GM19324 (cell line): ENCODE measurements at regions not wholly inside any gene's neighbourhood (a gene's known extent, or its start where the extent isn't known, plus 50 kb on each side); places are given as distances from the start of the nearest gene placed in this dataset.

ENCODE experiments used
- ATAC-seq: cut with Tn5 transposase; IDR thresholded peaks from one replicate; pipeline ENCODE4 v1.9.1; 2021; ENCODE audit warnings: mild to moderate bottlenecking, moderate library complexity; ENCODE audit not compliant: unreplicated experiment, low FRiP score

DNA sequence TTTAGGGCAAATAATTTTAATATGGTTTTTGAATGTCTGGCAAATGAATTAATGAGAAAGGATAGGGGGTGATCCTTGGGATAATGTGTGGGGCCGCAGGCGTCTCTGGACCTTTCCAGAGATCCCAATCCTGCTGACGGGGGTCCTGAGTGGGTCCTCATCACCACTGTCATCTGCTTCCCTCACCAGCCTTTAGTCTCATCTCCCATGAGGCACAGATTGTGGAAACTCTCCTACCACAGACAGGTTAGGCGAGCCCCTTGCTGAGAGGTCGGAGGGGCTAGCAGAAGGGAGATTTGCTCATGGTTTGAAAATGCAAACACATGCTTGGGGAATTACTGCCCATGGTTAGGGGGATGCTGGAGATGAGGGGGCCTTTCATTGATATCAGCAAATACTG, 484.6 kb downstream of the RPS24 start:
- ATAC-seq, result no peak

GRCh38 chr10:78520737-78521430, 487.2 kb downstream of the RPS24 start:
- ATAC-seq, result no peak

DNA sequence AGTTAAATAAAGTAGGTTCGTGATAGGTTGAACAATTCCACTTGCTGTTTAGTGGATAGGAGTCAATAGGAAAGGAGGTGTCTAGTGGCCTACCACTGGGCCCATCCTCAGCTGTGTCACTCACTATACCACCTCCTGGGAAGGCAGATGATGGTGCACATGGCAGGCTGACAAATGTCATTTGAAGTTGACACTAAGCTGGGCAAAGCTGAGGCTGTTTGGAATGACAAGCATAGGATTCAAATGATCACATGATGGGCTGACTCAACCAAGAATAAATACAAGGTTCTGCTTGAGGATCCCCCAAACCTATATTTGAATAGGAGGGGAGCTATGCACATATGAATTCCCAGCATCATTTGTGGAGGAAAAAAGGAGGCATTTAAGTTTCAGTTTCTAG, 489.8 kb downstream of the RPS24 start:
- ATAC-seq, result no peak

GRCh38 chr10:78524342-78524741, 490.7 kb downstream of the RPS24 start:
- no peak for ATAC-seq

DNA sequence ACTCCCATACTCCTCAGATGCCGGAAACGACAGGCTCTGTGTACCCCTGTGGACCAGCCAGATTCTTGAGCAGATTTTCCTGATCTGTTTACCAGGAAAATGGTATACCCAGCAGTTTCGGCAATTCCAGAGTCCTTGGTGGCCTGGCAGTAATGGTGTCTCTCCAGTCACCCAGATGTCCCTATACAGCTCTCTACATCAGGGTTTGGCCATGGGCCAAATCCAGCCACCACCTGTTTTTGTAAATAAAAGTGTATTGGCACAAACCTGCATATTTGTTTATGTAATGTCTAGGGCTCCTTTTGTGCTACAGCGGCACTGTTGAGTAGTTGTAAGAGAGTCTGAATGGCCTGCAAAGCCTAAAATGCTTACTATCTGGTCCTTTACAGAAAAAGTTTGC, 491.3 kb downstream of the RPS24 start:
- ATAC-seq, result no peak

GRCh38 chr10:78526347-78526746, 492.7 kb downstream of the RPS24 start:
- ATAC-seq, result no peak

DNA sequence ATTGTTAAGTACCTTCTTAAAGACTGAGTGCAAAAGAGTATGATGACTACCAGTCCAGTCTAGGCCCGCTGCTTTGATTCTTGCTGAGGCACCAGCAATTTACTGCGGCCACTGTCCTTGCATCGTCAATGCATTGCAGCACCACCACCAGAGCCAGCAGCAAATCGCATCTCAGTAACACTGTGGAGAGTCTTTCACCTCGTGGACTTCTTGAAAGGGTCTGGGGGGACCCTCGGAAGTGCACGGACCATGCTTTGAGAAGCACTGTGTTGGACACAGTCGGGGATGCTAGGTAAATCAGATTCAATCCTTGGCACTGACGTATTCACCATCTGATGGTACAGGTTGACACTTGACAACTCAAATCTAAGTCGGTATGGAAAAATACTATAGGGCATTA, 493.6 kb downstream of the RPS24 start:
- ATAC-seq, result no peak

GRCh38 chr10:78528749-78529204, 495.1 kb downstream of the RPS24 start:
- ATAC-seq, result no peak

DNA sequence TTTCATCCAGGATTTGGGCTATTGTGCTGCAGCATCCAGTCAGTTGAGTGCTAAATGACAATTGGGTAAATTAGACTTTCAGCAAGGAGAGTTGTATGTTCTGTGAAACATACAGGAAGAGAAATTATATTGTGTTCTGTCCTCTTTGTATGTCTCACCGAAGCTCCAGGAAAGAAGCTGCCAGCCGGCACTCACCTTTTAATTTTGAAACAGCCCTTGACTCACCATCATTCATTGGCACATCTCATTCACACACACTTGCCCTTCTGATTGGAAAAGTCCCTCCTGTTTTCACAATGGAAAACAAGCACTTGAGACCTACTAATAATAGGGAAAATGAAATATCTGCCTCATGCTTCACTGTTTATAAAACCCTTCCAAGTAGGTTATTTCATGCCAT, 495.6 kb downstream of the RPS24 start:
- ATAC-seq, result no peak

DNA sequence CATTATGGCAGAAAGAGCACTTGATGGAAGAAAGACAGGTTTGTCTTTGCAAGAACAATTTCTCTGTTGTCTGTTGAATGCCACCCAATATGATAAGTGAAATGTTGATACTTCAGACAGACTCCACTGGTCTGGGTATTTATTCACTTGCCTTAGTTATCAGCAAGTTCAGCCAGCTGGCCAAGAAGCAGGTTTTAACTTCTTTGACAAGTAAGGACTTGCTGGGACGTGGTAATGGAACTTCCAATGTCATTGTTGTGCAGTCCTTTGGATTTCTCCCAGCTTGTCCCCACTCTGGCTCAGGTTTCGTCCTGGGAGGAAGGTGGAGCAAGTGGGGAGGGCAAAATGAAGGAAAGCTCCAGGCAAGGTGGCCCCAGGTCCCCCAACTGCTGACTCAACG, 497.4 kb downstream of the RPS24 start:
- ATAC-seq, result no peak

DNA sequence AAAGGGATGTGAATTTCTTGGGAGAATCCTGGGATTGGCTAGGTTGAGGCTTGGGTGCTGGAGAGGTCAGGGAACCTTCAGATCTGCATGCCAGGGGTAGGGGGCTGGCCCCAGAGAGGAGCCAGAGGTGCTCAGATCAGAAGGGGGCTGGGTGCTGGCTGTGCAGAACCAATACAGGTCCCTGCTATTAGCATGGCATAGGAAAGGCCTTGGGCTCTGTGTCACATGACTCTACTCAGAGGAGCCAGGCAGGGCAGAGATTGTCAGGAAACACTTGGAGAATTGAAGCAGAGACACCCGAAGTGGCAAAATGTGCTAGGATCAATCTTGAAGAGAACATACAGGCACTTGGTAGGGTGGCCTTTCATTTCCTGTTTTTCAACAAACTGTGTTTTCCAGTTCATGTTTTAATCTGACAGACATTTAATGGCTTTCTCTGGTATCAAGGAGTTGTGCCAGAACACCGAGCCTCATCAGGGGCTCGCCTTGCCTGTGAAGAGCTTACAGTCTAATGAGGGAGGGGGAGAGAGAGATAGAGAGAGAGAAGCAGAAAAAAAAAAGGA, 498.9 kb downstream of the RPS24 start:
- ATAC-seq, result no peak

- no peak for ATAC-seq
Observed at GRCh38 chr10:78533098-78533497, 499.4 kb downstream of the RPS24 start.

DNA sequence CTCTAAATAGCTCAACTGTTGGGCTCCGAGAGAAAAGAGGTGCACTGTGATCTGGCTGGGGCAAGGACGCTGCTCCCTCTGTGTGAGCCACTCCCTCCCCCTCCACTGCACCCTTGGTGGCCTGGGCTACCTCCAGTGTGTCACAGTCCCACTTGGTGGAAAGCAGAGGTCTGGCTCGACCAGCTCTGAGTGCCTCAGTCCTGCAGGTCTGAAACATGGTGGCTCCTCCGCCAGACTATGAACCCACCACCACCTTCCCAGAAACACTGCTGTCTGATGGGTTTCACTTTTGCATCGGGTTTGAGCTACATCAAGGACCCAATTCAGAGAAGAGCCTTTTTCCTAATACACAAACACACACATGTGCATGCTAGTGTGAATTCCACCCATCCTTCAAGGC, 500.1 kb downstream of the RPS24 start:
- ATAC-seq, result no peak

- ATAC-seq, result no peak
Observed at GRCh38 chr10:78535716-78536218, 502.1 kb downstream of the RPS24 start.

GRCh38 chr10:78537018-78537417, 503.4 kb downstream of the RPS24 start:
- ATAC-seq, result no peak

- no peak for ATAC-seq
Observed at GRCh38 chr10:78539247-78539766, 505.6 kb downstream of the RPS24 start.

DNA sequence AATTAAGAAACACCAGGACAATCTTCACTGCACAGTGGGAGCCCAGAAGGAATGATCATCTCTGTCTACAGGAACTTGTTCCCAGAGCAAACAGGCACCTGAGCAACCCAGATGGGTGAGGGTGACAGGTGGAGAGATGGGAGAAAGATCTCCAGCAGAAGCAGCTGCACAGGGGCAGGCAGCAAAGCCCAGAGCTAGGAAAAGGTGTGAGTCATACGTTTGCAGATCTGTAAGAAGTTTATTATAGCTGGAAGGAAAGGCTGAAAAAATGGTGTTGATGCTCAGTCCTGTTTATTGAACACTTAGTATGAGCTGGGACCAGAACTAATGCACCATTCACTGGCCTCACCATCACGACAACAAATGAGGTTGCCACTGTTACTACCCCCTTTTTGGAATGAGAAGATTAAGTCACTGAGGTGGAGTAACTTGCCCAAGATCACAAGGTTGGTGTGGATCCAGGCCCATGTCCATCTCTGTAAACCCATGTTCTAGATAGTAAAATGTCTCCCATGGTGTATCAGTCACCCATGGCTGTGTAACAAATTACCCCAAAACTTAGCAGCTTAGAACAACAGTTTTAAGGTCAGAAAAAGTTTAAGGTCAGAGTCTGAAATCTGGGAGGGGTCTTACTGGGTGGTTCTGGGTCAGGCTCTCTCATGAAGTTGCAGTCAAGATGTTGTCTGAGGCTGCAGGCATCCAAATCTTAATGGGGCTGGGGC, 506.9 kb downstream of the RPS24 start:
- no peak for ATAC-seq

DNA sequence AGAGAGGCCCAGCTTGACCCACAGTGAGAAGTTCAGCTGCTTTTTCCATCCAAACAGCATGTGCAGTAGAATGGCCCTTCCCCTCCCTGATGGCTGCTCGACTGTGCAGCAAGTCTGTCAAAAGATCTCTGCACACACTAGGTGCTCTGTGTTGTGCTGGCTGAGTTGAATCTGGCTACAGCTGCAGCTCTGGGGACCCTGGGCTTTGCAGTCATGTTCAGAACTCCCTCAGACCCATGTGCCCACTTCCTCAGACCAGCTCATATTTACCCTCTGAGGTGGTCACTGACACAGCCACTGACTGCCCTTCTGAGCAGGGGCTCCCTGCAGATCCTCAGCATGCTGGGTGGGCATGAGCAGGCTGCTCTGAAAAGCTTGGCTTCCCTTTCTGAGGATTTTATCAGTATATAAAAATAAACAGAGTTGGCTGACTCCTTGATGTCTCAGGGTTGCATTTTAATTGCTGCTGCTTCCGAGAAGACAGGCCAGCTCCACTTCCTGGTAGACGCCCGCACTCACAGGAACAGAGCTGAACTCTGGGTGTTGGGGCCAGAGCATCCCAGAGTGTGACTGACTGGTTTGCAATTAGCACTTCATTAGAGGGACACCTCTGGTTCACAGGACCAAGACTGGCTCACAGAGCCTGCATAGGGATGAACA, 507.9 kb downstream of the RPS24 start:
- ATAC-seq, result no peak

GRCh38 chr10:78542141-78542489, 508.5 kb downstream of the RPS24 start:
- ATAC-seq, result no peak

- no peak for ATAC-seq
Observed at GRCh38 chr10:78542521-78542920, 508.9 kb downstream of the RPS24 start.
